ENCODE measurements at regions not wholly inside any gene's neighbourhood (a gene's known extent, or its start where the extent isn't known, plus 50 kb on each side); places are given as distances from the start of the nearest gene placed in this dataset.
"Not testable (repeated sequence)": the region's sequence is repeated elsewhere in the genome, so short reads cannot be mapped to it uniquely, and the experiment has no call there.

GRCh38 chrX:130566028-130566683, 164.4 kb downstream of the RBMX2 start:
- DNase-seq: no peak
- TF ChIP-seq GATA1 (IDR thresholded peaks at IDR 0.05; ENCODE audit: low read depth, low read length) (no peak), POLR2A (IDR thresholded peaks at IDR 0.05; ENCODE audit: low read length) (no peak)

- not testable (repeated sequence) for DNase-seq
Observed at GRCh38 chrX:130573030-130573429, 171.2 kb downstream of the RBMX2 start.

Data from erythroblast (primary cell).